Upper lobe of left lung (tissue), 4 donors: ENCODE measurements at regions not wholly inside any gene's neighbourhood (a gene's known extent, or its start where the extent isn't known, plus 50 kb on each side); places are given as distances from the start of the nearest gene placed in this dataset.

Experiments used
- CTCF ChIP-seq, 6 experiments: fragments of 450-650 bp in 4 of 6; fragments of 200-600 bp in 2 of 6; sonication (generic) in 2 of 6; IDR thresholded peaks; one replicate each; pipeline ENCODE4 v1.5.1; 2016 to 2019; ENCODE audit warnings: antibody characterized with exemption in 6 of 6
- POLR2A ChIP-seq, 4 donors: fragments of 450-650 bp; IDR thresholded peaks; one replicate each; pipeline ENCODE4 v1.5.1; 2016 to 2017; ENCODE audit warnings: antibody characterized with exemption in 4 of 4, mild to moderate bottlenecking in 2 of 4
- POLR2AphosphoS5 ChIP-seq, 2 donors: sonication (generic); formaldehyde crosslinking; IDR thresholded peaks; one replicate each; pipeline ENCODE4 v1.5.1; 2017; ENCODE audit warnings: antibody characterized with exemption in 2 of 2

- TF ChIP-seq CTCF (IDR thresholded peaks at IDR 0.05) = no peak
- TF ChIP-seq POLR2AphosphoS5 (IDR thresholded peaks at IDR 0.05) = no peak
- no peak for TF ChIP-seq POLR2A (IDR thresholded peaks at IDR 0.05)
Observed at GRCh38 chr15:53038655-53038941, 248.5 kb upstream of the ONECUT1 start.
